A673 (cell line): ENCODE measurements at regions not wholly inside any gene's neighbourhood (a gene's known extent, or its start where the extent isn't known, plus 50 kb on each side); places are given as distances from the start of the nearest gene placed in this dataset.
"Not testable (repeated sequence)": the region's sequence is repeated elsewhere in the genome, so short reads cannot be mapped to it uniquely, and the experiment has no call there.

ENCODE experiments used
- EZH2 ChIP-seq: fragments of 200-600 bp; sonication (generic); IDR thresholded peaks from 2 replicates; pipeline ENCODE4 v1.6.1; 2017; ENCODE audit warnings: borderline replicate concordance, low read depth, mild to moderate bottlenecking, mixed read lengths, antibody characterized with exemption, low read length; ENCODE audit not compliant: poor library complexity, severe bottlenecking
- TF ChIP-seq, protein P1 (sequence below): fragments of 300-800, 200-600 bp; sonication (generic); conservative IDR thresholded peaks from 2 replicates; pipeline ENCODE4 v1.5.1; 2017; ENCODE audit warnings: low read depth, mild to moderate bottlenecking, antibody characterized with exemption, low read length, moderate library complexity, mixed read lengths

DNA sequence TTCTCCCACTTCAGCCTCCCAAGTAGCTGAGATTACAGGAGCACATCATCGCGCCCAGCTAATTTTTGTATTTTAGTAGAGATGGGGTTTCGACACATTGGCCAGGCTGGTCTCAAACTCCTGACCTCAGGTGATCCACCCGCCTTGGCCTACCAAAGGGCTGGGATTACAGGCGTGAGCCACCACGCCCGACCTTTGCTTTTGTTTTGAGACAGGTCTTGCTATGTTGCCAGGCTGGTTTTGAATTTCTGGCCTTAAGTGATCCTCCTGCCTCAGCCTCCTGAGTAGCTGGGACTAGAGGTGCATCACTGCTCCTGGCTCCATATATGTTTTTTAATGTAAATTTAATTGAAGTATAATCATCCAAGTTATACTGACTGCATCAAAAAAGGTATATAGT lies 80.2 kb upstream of the NEK6 start:
- TF ChIP-seq, protein P1, sequence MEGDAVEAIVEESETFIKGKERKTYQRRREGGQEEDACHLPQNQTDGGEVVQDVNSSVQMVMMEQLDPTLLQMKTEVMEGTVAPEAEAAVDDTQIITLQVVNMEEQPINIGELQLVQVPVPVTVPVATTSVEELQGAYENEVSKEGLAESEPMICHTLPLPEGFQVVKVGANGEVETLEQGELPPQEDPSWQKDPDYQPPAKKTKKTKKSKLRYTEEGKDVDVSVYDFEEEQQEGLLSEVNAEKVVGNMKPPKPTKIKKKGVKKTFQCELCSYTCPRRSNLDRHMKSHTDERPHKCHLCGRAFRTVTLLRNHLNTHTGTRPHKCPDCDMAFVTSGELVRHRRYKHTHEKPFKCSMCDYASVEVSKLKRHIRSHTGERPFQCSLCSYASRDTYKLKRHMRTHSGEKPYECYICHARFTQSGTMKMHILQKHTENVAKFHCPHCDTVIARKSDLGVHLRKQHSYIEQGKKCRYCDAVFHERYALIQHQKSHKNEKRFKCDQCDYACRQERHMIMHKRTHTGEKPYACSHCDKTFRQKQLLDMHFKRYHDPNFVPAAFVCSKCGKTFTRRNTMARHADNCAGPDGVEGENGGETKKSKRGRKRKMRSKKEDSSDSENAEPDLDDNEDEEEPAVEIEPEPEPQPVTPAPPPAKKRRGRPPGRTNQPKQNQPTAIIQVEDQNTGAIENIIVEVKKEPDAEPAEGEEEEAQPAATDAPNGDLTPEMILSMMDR: not testable (repeated sequence)
- TF ChIP-seq EZH2: not testable (repeated sequence)
